OCI-LY7 (cell line): ENCODE measurements at regions not wholly inside any gene's neighbourhood (a gene's known extent, or its start where the extent isn't known, plus 50 kb on each side); places are given as distances from the start of the nearest gene placed in this dataset.

Experiments used
- BruUV-seq: library from RNA; stranded (reverse); fragments of 400-500 nt; replicated peaks from 2 replicates; lab custom pipeline; 2021; lab: Mats Ljungman, UMichigan
- CTCF ChIA-PET: fragments of 300-600 bp; sonication (Branson Sonifier 250); formaldehyde crosslinking; loops from one replicate; lab custom pipeline; 2022; ENCODE audit warnings: antibody characterized with exemption; ENCODE audit not compliant: unreplicated experiment; lab: Charles Lee
- POLR2A ChIA-PET: fragments of 300-600 bp; sonication (Branson Sonifier 250); formaldehyde crosslinking; loops from one replicate; lab custom pipeline; 2022; ENCODE audit warnings: antibody characterized with exemption; lab: Charles Lee
- DNase-seq: peaks from one replicate; pipeline ENCODE4 v3.0.0-alpha.2; 2015; ENCODE audit warnings: low spot score
- H2AFZ ChIP-seq: fragments of 200-600 bp; sonication (generic), shearing (Covaris generic); 2 replicates; pipeline ENCODE4 v1.6.1; 2014; ENCODE audit warnings: mild to moderate bottlenecking, antibody characterized with exemption, low read length, moderate library complexity
- H3K27ac ChIP-seq: fragments of 200-600 bp; sonication (generic); 2 replicates; pipeline ENCODE4 v1.5.1; 2014; ENCODE audit warnings: mixed run types, low read depth, mild to moderate bottlenecking, moderate library complexity, low read length, inconsistent platforms; ENCODE audit not compliant: poor library complexity, severe bottlenecking
- H3K36me3 ChIP-seq: fragments of 200-600 bp; sonication (generic); 2 replicates; pipeline ENCODE4 v1.6.1; 2014; ENCODE audit warnings: mild to moderate bottlenecking, antibody characterized with exemption, low read length, moderate library complexity, mixed read lengths; ENCODE audit not compliant: insufficient read depth
- H3K4me1 ChIP-seq: fragments of 200-600 bp; sonication (generic); 2 replicates; pipeline ENCODE4 v1.5.1; 2014; ENCODE audit warnings: mild to moderate bottlenecking, low read length; ENCODE audit not compliant: insufficient read depth, poor library complexity, severe bottlenecking
- H3K4me2 ChIP-seq: fragments of 200-600 bp; sonication (generic); 2 replicates; pipeline ENCODE4 v1.6.1; 2014; ENCODE audit warnings: mild to moderate bottlenecking, low read length
- H3K4me3 ChIP-seq: fragments of 200-600 bp; sonication (generic); 2 replicates; pipeline ENCODE4 v1.5.1; 2014; ENCODE audit warnings: mild to moderate bottlenecking, low read depth, low read length; ENCODE audit not compliant: poor library complexity, severe bottlenecking
- H3K79me2 ChIP-seq: fragments of 200-600 bp; sonication (generic); 2 replicates; pipeline ENCODE4 v1.6.1; 2016; ENCODE audit warnings: low read depth, mild to moderate bottlenecking, low read length, moderate library complexity, mixed read lengths; ENCODE audit not compliant: insufficient read depth
- H3K9me2 ChIP-seq: fragments of 200-600 bp; sonication (generic); 2 replicates; pipeline ENCODE4 v1.6.1; 2016; ENCODE audit warnings: mild to moderate bottlenecking, low read length, mixed read lengths; ENCODE audit not compliant: insufficient read depth
- H3K9me3 ChIP-seq: fragments of 200-600 bp; sonication (generic); 2 replicates; pipeline ENCODE4 v1.6.1; 2014; ENCODE audit warnings: mild to moderate bottlenecking, mixed run types, low read length, mixed read lengths
- H4K20me1 ChIP-seq: fragments of 200-600 bp; sonication (generic); 2 replicates; pipeline ENCODE4 v1.6.1; 2014; ENCODE audit warnings: mild to moderate bottlenecking, antibody characterized with exemption, low read length, moderate library complexity, mixed read lengths; ENCODE audit not compliant: insufficient read depth
- EZH2phosphoT487 ChIP-seq: fragments of 200-600 bp; sonication (generic); IDR thresholded peaks from 2 replicates; pipeline ENCODE4 v1.6.1; 2018; ENCODE audit warnings: low read depth, borderline replicate concordance, mild to moderate bottlenecking, mixed run types, antibody characterized with exemption, low read length, moderate library complexity, mixed read lengths
- intact Hi-C: fragments of 100-400 bp; cut with micrococcal nuclease; formaldehyde crosslinking; loops from one replicate; pipeline ENCODE4 v1.10.0; 2022; ENCODE audit not compliant: unreplicated experiment
- TF ChIP-seq, protein P1 (sequence below): fragments of 200-600 bp; sonication (generic); conservative IDR thresholded peaks from 2 replicates; pipeline ENCODE4 v1.5.1; 2014; ENCODE audit warnings: mild to moderate bottlenecking, antibody characterized with exemption, low read length, moderate library complexity, mixed read lengths

DNA sequence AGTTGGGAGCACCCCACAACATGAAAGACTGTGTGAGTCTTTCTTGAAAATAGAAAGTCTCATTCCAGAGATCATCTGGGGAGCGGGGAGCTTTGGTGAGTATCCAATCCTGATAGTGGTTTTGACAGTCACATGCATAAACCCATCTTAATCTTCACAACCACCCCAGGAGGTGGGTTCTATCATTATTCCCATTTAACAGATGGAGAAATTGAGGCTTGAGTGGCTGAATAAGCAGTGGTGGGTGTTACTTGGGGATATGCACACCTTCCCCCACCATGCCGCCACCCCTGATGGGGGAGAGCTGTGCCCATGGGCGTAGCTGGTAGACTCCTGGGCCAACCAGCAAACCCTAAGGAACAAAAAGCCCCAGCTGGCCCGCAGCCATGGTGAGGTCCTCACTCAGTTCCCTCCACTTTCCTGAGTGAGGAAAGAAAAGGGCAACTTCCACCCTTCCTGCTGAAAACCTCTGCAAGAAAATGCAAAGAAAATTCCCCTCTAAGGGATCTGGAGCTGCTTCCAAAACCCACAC is 99.8 kb downstream of the SNX5 start:
- POLR2A ChIA-PET = interaction anchor here (0.7 kb wide), 1 partner anchor 10 kb away, joined by 3 read pairs; no protein-coding TSS in a partner anchor
- no peak overlapping the region for H2AFZ ChIP-seq
- BruUV-seq = no TSS peak
- CTCF ChIA-PET = no interaction called here
- H3K36me3 ChIP-seq = no peaks in the 10 kb centered on the region
- intact Hi-C loops = no loop called here
- TF ChIP-seq, protein P1, sequence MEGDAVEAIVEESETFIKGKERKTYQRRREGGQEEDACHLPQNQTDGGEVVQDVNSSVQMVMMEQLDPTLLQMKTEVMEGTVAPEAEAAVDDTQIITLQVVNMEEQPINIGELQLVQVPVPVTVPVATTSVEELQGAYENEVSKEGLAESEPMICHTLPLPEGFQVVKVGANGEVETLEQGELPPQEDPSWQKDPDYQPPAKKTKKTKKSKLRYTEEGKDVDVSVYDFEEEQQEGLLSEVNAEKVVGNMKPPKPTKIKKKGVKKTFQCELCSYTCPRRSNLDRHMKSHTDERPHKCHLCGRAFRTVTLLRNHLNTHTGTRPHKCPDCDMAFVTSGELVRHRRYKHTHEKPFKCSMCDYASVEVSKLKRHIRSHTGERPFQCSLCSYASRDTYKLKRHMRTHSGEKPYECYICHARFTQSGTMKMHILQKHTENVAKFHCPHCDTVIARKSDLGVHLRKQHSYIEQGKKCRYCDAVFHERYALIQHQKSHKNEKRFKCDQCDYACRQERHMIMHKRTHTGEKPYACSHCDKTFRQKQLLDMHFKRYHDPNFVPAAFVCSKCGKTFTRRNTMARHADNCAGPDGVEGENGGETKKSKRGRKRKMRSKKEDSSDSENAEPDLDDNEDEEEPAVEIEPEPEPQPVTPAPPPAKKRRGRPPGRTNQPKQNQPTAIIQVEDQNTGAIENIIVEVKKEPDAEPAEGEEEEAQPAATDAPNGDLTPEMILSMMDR = no peak
- no peak for TF ChIP-seq EZH2phosphoT487
- H3K27ac ChIP-seq = no peak overlapping the region
- H4K20me1 ChIP-seq = no peaks in the 10 kb centered on the region
- no peak overlapping the region for H3K4me3 ChIP-seq
- H3K9me3 ChIP-seq = no peaks in the 10 kb centered on the region
- no peak overlapping the region for H3K4me2 ChIP-seq
- no peak for DNase-seq
- H3K9me2 ChIP-seq = no peaks in the 10 kb centered on the region
- no peaks in the 10 kb centered on the region for H3K79me2 ChIP-seq
- H3K4me1 ChIP-seq = peaks cover 11% of the 10 kb centered on the region

GRCh38 chr20:17868151-17868550 is 100.4 kb downstream of the SNX5 start:
- Histone ChIP-seq H3K79me2 (no peaks in the 10 kb centered on the region), H3K4me2 (no peak overlapping the region), H3K4me3 (no peak overlapping the region), H3K9me3 (no peaks in the 10 kb centered on the region), H2AFZ (no peak overlapping the region), H3K27ac (no peak overlapping the region), H4K20me1 (no peaks in the 10 kb centered on the region), H3K36me3 (no peaks in the 10 kb centered on the region), H3K4me1 (peaks cover 11% of the 10 kb centered on the region), H3K9me2 (no peaks in the 10 kb centered on the region)
- intact Hi-C loops = no loop called here
- no peak for DNase-seq
- no peak for TF ChIP-seq EZH2phosphoT487
- TF ChIP-seq, protein P1 = no peak
- CTCF ChIA-PET = no interaction called here
- POLR2A ChIA-PET = interaction anchor here (0.7 to 1.0 kb wide), 3 partner anchors 9 to 80 kb away, joined by 3 to 8 read pairs (median 3); no protein-coding TSS in a partner anchor
- no TSS peak for BruUV-seq

GRCh38 chr20:17867131-17867925 is 101.3 kb downstream of the SNX5 start:
- POLR2A ChIA-PET = interaction anchor here (0.7 to 1.0 kb wide), 4 partner anchors 12 to 293 kb away, joined by 3 to 8 read pairs (median 5); no protein-coding TSS in a partner anchor
- intact Hi-C loops = no loop called here
- no TSS peak for BruUV-seq

More at GRCh38 chr20:17867131-17867925, 101.3 kb downstream of the SNX5 start:
- H3K27ac ChIP-seq = no peak overlapping the region
- no peak for DNase-seq
- CTCF ChIA-PET = no interaction called here
- no peaks in the 10 kb centered on the region for H3K79me2 ChIP-seq
- no peaks in the 10 kb centered on the region for H4K20me1 ChIP-seq
- no peaks in the 10 kb centered on the region for H3K36me3 ChIP-seq
- H3K4me1 ChIP-seq = peaks cover 9% of the 10 kb centered on the region
- TF ChIP-seq EZH2phosphoT487 = no peak
- TF ChIP-seq, protein P1 = no peak
- no peak overlapping the region for H3K4me3 ChIP-seq
- no peak overlapping the region for H2AFZ ChIP-seq
- H3K9me3 ChIP-seq = no peaks in the 10 kb centered on the region
- no peaks in the 10 kb centered on the region for H3K9me2 ChIP-seq
- H3K4me2 ChIP-seq = no peak overlapping the region
